Right atrium auricular region (tissue), 2 donors: ENCODE measurements at regions not wholly inside any gene's neighbourhood (a gene's known extent, or its start where the extent isn't known, plus 50 kb on each side); places are given as distances from the start of the nearest gene placed in this dataset.

ENCODE experiments used
- DNase-seq: peaks from one replicate; pipeline ENCODE4 v3.0.0-alpha.2; 2019; ENCODE audit warnings: low spot score
- H3K27ac ChIP-seq, 2 donors: fragments of 200-600 bp; sonication (generic); 1 replicate in 1 of 2; 2 replicates in 1 of 2; pipeline ENCODE4 v1.5.1; 2016 to 2019
- H3K27me3 ChIP-seq, 2 donors: fragments of 200-600 bp; sonication (generic); one replicate each; pipeline versions ENCODE4 v1.5.1 to v1.6.0; 2017 to 2019
- H3K36me3 ChIP-seq: fragments of 200-600 bp; sonication (generic); one replicate; pipeline ENCODE4 v1.5.1; 2016
- H3K4me1 ChIP-seq, 2 donors: fragments of 200-600 bp; sonication (generic); one replicate each; pipeline versions ENCODE4 v1.5.1 to v1.6.0; 2017 to 2019
- H3K4me3 ChIP-seq, 2 donors: fragments of 200-600 bp; sonication (generic); 1 replicate in 1 of 2; 2 replicates in 1 of 2; pipeline ENCODE4 v1.5.1; 2017 to 2019; ENCODE audit warnings: mild to moderate bottlenecking in 1 of 2, moderate library complexity in 1 of 2
- H3K9me3 ChIP-seq, 2 donors: fragments of 200-600 bp; sonication (generic); one replicate each; pipeline ENCODE4 v1.5.1; 2019
- TF ChIP-seq, protein P1 (sequence below), 2 donors: fragments of 200-600 bp; sonication (generic); IDR thresholded peaks; one replicate each; pipeline ENCODE4 v1.5.1; 2019; ENCODE audit warnings: antibody characterized with exemption in 2 of 2

DNA sequence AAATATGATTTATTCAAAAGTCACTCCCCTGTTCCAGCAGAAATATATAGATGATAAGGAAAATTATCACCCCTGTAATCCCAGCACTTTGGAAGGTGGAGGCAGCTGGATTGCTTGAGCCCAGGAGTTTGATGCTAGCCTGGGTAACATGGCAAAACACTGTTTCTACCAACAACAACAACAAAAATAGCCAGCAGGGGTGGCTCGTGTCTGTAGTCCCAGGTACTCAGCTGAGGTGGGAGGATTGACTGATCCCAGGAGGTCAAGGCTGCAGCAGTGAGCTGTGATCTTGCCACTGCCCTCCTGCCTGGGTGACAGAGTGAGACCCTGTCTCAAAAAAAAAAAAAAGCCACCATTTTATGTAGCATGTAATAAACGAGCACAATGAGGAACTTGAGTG is 1546.5 kb downstream of the NCAM2 start:
- DNase-seq = no peak
- no peaks in the 10 kb centered on the region for H3K36me3 ChIP-seq
- TF ChIP-seq, protein P1, sequence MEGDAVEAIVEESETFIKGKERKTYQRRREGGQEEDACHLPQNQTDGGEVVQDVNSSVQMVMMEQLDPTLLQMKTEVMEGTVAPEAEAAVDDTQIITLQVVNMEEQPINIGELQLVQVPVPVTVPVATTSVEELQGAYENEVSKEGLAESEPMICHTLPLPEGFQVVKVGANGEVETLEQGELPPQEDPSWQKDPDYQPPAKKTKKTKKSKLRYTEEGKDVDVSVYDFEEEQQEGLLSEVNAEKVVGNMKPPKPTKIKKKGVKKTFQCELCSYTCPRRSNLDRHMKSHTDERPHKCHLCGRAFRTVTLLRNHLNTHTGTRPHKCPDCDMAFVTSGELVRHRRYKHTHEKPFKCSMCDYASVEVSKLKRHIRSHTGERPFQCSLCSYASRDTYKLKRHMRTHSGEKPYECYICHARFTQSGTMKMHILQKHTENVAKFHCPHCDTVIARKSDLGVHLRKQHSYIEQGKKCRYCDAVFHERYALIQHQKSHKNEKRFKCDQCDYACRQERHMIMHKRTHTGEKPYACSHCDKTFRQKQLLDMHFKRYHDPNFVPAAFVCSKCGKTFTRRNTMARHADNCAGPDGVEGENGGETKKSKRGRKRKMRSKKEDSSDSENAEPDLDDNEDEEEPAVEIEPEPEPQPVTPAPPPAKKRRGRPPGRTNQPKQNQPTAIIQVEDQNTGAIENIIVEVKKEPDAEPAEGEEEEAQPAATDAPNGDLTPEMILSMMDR (IDR thresholded peaks at IDR 0.05) = no peak
- no peaks in the 10 kb centered on the region for H3K4me1 ChIP-seq
- H3K9me3 ChIP-seq = peaks cover 0 to 11% of the 10 kb centered on the region in 2 donors
- no peak overlapping the region for H3K4me3 ChIP-seq
- H3K27ac ChIP-seq = no peak overlapping the region
- H3K27me3 ChIP-seq = no peaks in the 10 kb centered on the region

DNA sequence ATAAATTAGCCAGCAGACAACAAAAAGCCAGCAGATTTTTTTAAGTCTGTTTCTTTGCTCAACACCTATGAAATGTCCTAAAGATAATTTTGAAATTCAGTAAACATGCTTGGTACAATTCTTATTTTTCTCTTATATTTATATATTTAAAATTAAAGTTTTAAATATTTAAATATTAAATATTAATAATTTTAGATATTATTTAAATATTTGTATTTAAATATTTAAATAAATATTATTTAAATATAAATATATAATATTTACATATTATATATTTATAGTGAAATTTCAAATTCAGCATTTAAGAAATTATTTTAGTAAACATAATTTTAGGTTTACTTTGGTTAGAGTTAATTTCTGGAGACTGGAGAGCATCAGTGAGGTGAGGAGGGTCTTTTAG is 1554.2 kb downstream of the NCAM2 start:
- no peaks in the 10 kb centered on the region for H3K9me3 ChIP-seq
- DNase-seq = no peak
- H3K27me3 ChIP-seq = no peaks in the 10 kb centered on the region
- no peak overlapping the region for H3K4me3 ChIP-seq
- H3K27ac ChIP-seq = no peak overlapping the region
- TF ChIP-seq, protein P1 (IDR thresholded peaks at IDR 0.05) = no peak
- no peaks in the 10 kb centered on the region for H3K4me1 ChIP-seq
- H3K36me3 ChIP-seq = no peaks in the 10 kb centered on the region

DNA sequence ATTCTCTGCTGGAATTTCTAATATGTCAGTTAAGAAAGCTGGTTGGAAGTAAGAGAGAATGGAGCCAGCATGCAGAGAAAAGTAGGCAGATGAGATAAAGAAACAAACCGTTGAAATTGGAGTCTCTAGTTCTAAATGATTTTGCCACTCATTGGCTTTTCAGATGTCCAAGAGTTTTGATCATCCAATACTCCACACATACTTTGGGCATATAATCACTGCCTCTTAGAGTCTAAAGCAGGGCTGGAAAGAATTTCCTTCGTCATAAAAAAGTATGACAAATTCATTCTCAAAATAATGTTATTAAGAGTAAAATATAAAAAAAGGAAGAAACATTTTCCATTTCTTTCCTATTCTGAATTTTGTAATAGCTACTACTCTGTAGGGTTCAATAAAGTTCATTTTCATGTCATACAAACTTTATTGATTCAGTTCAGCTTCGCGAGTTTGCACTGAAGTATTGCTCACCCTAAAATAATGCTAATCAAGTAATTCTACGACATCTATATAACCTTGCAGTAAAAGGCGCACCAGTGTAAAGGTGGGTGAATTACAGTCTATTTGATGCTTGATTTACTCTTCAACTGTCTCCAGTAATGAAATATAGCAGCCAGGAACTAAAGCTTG is 1556.6 kb downstream of the NCAM2 start:
- Histone ChIP-seq H3K36me3 (no peaks in the 10 kb centered on the region), H3K4me3 (no peak overlapping the region), H3K27ac (no peak overlapping the region), H3K9me3 (no peaks in the 10 kb centered on the region), H3K27me3 (no peaks in the 10 kb centered on the region), H3K4me1 (no peaks in the 10 kb centered on the region)
- TF ChIP-seq, protein P1 (IDR thresholded peaks at IDR 0.05) = no peak
- no peak for DNase-seq

DNA sequence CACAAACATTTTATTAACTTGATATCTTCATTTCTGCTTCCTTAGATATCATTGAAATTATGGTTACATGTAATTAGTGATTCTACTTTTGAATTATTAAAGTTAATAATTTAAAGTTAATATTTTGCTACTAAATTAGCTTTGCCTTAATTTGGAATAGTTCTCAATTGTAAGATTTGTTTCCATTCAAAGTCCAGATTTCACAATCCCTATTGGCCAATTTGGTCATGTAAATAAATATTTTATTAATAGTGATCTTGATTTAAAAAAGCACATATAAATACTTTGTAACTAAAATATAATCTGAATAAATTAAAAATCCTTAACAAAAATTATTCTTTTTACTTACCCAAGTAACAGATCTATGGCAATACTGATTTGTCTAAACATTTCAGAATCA is 1558.6 kb downstream of the NCAM2 start:
- no peak overlapping the region for H3K4me3 ChIP-seq
- H3K4me1 ChIP-seq = no peaks in the 10 kb centered on the region
- H3K27ac ChIP-seq = no peak overlapping the region
- H3K27me3 ChIP-seq = no peaks in the 10 kb centered on the region
- DNase-seq = no peak
- TF ChIP-seq, protein P1 (IDR thresholded peaks at IDR 0.05) = no peak
- H3K36me3 ChIP-seq = no peaks in the 10 kb centered on the region
- no peaks in the 10 kb centered on the region for H3K9me3 ChIP-seq

DNA sequence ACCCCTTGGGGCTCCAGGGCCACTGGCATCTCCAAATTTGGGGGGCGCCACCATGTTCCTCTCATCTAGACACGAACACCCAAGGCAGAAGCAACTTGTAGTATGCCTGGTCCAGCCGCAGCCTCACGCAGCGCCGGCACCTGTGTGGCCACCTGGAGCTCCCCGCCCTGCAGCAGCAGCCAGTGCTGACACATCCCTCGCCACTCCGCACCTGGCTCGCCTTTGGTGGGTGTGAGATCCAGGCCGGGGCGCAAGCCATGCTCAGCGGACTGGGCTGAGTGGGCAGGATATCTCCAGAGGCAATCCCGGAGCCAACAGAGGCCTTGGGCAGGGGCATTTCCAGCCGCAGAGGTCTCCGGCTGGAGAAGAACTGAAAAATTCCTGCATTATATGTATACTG is 1563.7 kb downstream of the NCAM2 start:
- Histone ChIP-seq H3K9me3 (no peaks in the 10 kb centered on the region), H3K27ac (no peak overlapping the region), H3K4me1 (no peaks in the 10 kb centered on the region), H3K36me3 (no peaks in the 10 kb centered on the region), H3K4me3 (no peak overlapping the region), H3K27me3 (no peaks in the 10 kb centered on the region)
- TF ChIP-seq, protein P1 (IDR thresholded peaks at IDR 0.05) = no peak
- no peak for DNase-seq

DNA sequence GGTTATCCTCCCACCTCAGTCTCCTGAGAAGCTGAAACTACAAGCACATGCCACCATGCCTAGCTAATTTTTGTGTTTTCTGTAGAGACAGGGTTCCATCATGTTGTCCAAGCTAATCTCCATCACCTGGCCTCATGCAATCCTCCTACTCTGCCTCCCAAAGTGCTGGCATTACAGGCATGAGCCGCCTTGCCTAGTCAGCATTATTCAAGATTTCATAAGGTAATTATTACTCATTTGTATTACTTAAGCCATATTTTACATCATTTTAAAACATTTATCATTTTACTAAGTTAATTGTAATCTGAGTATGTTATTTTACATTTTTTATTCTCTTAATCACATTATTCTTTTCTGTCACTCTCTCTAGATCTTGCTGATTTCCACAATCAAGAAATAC is 1575.6 kb downstream of the NCAM2 start:
- DNase-seq = no peak
- Histone ChIP-seq H3K27ac (no peak overlapping the region), H3K4me3 (no peak overlapping the region), H3K36me3 (no peaks in the 10 kb centered on the region), H3K9me3 (no peaks in the 10 kb centered on the region), H3K4me1 (no peaks in the 10 kb centered on the region), H3K27me3 (no peaks in the 10 kb centered on the region)
- TF ChIP-seq, protein P1 (IDR thresholded peaks at IDR 0.05) = no peak
